GM12891 (cell line): ENCODE measurements at regions not wholly inside any gene's neighbourhood (a gene's known extent, or its start where the extent isn't known, plus 50 kb on each side); places are given as distances from the start of the nearest gene placed in this dataset.

ENCODE experiments used
- DNase-seq: peaks from one replicate; pipeline ENCODE4 v3.0.0; 2011; ENCODE audit warnings: low spot score; ENCODE audit not compliant: insufficient read length
- FAIRE-seq: peaks from 2 replicates; lab custom pipeline; 2011; peaks lifted over from hg19 to GRCh38; lab: Jason Lieb, UNC
- PAX5 ChIP-seq: IDR thresholded peaks from 2 replicates; pipeline ENCODE4 v1.6.1; 2011; ENCODE audit warnings: low read length, moderate library complexity, mild to moderate bottlenecking; ENCODE audit not compliant: insufficient read depth, severe bottlenecking
- POLR2A ChIP-seq: IDR thresholded peaks from 2 replicates; pipeline ENCODE4 v1.6.1; 2011; ENCODE audit warnings: low read depth, low read length, control low read depth
- POLR2AphosphoS5 ChIP-seq: IDR thresholded peaks from 2 replicates; pipeline ENCODE4 v1.6.1; 2011; ENCODE audit warnings: low read depth, low read length, control low read depth
- POU2F2 ChIP-seq: IDR thresholded peaks from 2 replicates; pipeline ENCODE4 v1.6.1; 2011; ENCODE audit warnings: low read depth, mild to moderate bottlenecking, control low read depth, low read length, moderate library complexity
- SPI1 ChIP-seq: IDR thresholded peaks from 2 replicates; pipeline ENCODE4 v1.6.1; 2011; ENCODE audit warnings: low read depth, low read length, control low read depth
- TAF1 ChIP-seq: IDR thresholded peaks from 2 replicates; pipeline ENCODE4 v1.6.1; 2011; ENCODE audit warnings: low read depth, low read length, control low read depth

GRCh38 chr5:121009058-121009457 is 545.0 kb downstream of the PRR16 start:
- TF ChIP-seq POLR2AphosphoS5 (no peak), POLR2A (no peak), SPI1 (no peak), TAF1 (no peak)
- no peak for DNase-seq
- no peak for FAIRE-seq

DNA sequence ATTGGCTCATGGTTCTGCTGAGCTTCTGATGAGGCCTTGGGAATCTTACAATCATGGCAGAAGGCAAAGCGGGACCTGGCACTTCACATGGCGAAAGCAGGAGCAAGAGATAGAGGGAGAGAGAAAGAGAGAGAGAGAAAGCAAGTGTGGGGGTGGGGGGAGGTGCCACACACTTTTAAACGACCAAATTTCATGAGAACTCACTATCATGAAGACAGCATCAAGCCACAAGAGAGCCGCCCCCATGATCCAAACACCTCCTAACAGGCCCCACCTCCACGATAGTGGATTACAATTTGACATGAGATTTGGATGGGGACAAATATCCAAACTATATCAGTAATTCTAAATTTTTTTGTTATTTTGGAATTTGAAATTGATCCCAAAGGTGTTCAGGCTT is 553.9 kb downstream of the PRR16 start:
- no peak for FAIRE-seq
- TF ChIP-seq POLR2A (no peak), POU2F2 (no peak), PAX5 (no peak)
- no peak for DNase-seq

DNA sequence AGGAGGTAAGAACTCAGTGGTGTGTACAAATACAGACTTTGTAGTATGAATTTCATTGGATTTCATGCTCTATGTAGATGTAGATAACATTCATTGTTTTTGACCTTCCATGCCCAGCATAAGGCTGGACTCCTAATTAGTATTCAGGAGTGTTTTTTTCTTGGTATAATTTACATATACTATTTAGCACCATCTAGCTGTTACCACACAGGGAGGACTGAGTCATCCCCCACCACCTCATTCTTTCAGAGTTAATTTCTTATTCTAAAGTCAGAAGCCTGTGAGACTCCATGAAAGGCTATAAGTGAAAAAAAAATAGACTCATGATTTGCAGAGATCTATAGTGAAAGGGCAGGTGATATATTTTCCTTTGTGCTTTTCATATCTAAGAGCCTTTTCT is 555.0 kb downstream of the PRR16 start:
- DNase-seq (no peak), FAIRE-seq (no peak)
- TF ChIP-seq POU2F2 (no peak), PAX5 (no peak)

GRCh38 chr5:121019734-121020133 is 555.6 kb downstream of the PRR16 start:
- TF ChIP-seq PAX5 (no peak), SPI1 (no peak), POLR2A (no peak), POU2F2 (no peak), TAF1 (no peak), POLR2AphosphoS5 (no peak)
- DNase-seq (no peak), FAIRE-seq (no peak)

DNA sequence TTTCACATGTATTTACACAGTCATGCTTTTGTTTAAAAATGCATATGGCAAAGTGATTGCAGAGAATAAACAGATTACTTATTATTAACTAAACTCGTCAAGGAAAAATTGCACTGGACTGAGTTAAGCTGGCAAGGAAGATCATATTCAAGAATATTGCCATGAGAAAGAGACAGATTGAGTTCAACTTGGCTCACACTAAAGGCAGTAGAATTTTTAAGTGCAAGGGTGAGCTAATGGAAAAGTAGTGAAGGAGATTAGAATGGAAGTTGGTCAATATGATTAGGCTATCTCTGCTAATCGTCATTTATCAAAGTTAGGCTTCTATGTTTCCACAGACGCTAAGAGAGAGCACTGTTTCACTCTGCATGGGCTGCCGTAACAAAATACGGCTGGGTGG is 557.6 kb downstream of the PRR16 start:
- FAIRE-seq (no peak), DNase-seq (no peak)
- TF ChIP-seq POLR2AphosphoS5 (no peak), TAF1 (no peak), SPI1 (no peak), POLR2A (no peak), PAX5 (no peak), POU2F2 (no peak)

GRCh38 chr5:121024416-121025311 is 560.6 kb downstream of the PRR16 start:
- DNase-seq (no peak), FAIRE-seq (no peak)
- TF ChIP-seq TAF1 (no peak), POU2F2 (no peak), PAX5 (no peak), POLR2AphosphoS5 (no peak), SPI1 (no peak), POLR2A (no peak)

GRCh38 chr5:121025671-121026070 is 561.6 kb downstream of the PRR16 start:
- no peak for DNase-seq
- no peak for FAIRE-seq
- TF ChIP-seq SPI1 (no peak), POLR2AphosphoS5 (no peak), TAF1 (no peak), PAX5 (no peak), POU2F2 (no peak), POLR2A (no peak)

DNA sequence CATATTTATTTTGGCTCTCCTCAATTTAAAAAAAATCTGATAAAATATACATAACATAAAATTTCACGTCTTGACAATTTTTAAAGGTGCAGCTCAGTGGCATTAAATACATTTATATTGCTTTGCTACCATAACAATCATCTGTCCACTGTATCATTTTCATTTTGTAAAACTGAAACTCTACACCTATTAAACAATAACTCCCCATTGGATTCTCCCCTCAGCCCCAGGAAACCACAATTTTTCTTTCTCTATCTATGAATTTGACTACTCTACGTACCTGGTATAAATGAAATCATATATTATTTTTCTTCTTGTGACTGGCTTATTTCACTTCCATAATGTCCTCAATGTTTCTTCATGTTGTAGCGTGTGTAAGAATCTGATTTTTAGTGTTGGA is 563.5 kb downstream of the PRR16 start:
- no peak for TF ChIP-seq POU2F2
- TF ChIP-seq TAF1 = no peak
- TF ChIP-seq POLR2A = no peak
- TF ChIP-seq PAX5 = no peak
- no peak for TF ChIP-seq POLR2AphosphoS5
- no peak for TF ChIP-seq SPI1
- FAIRE-seq (no peak), DNase-seq (no peak)

GRCh38 chr5:121029536-121030245 is 565.6 kb downstream of the PRR16 start:
- TF ChIP-seq POU2F2 = no peak
- TF ChIP-seq PAX5 = no peak
- TF ChIP-seq TAF1 = no peak
- no peak for TF ChIP-seq SPI1
- TF ChIP-seq POLR2A = no peak
- no peak for TF ChIP-seq POLR2AphosphoS5
- FAIRE-seq (no peak), DNase-seq (no peak)
